ENCODE measurements at regions not wholly inside any gene's neighbourhood (a gene's known extent, or its start where the extent isn't known, plus 50 kb on each side); places are given as distances from the start of the nearest gene placed in this dataset.

DNA sequence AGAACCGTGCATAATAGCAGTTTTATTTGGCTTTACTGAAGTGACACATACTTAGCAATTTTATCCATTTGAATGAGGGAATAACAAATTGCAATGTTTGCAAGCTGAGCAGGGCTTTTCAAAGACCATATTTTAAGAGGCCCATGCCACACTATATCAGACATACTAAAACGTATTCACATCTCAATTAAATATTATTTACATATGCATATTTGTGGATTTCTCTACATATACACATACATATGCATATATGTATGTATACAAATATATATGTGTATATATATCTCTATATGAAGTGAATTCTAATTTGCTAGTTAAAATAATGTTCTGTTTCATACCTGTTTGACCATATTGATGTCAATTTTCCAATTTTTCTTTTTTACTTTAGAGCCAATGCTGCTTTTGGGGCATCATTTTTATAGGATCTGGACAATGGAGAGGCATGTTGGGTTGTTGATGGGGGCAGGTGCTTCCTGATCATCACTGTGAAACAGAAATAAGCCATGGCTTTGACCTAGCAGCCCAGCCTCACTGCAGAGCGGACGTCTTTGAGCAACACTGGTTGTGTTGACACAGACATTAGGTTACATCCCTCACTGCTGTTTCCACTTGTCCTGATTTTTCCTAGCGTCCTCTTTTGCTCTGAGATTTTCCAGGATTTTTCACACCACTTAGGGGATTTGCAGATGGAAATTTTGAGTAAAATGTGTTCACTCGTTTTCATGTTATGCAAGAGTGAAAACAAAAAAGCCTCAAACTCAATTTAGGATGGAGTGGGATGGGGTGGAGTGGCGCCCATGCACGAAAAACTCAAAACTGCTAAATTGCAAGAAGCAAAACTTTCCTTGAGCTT, 56.9 kb downstream of the RDH14 start:
- DNase-seq (ENCODE audit: low read depth): no peak

DNA sequence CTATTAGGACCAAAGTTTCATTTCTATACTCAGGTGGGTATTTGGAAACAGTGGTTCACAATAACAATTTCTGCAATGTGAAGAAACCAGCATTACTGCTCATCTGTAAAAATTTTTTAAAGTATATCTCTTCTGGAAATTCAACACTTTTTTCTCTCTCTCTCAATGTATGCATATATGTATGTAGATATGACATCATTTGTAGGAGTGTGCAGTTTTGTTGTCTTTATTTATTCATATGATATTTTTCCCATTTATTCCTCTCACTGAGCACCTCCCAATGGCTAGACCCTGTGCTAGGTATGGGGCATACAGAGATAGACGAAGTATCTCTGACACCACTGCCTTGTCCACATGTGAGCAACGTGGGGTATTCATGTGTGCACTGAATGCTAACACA, 58.3 kb downstream of the RDH14 start:
- DNase-seq (ENCODE audit: low read depth): no peak

DNA sequence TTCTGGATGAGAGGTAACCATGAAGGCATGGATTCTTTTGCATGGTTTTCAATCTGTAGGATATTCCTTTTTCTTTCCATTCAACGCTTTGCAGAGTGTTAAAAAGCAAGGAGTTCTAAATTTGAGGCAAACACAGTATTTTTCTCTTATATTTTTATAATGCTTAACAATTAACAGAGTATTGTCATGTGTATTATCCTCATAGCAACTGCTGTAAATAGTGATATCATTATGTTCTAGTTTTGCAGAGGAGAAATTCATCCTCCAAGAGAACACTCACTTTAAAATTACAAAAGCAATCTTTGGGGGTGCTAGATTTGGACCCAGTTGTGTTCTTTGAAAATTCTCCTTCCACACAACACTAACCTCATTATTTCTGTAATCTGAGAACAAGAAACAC, 58.7 kb downstream of the RDH14 start:
- no peak for DNase-seq (ENCODE audit: low read depth)

DNA sequence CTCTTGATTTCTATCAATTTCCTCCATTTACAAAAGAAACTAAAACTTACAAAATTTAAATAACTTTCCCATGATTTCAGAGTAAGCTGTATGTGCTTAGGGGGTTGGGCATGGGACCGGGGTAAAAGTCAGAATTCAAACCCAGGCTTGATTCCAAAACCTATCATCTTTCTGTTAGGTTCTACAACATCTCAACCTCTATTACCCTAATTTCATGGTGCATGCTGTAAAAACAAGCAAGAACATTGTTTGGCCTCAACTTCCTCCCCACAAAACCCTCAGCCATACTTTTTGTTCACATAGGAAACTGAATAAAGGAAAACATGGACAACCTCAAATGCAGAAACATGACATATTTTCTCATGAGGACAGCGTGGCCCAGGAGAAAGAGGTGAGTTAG, 59.3 kb downstream of the RDH14 start:
- no peak for DNase-seq (ENCODE audit: low read depth)

DNA sequence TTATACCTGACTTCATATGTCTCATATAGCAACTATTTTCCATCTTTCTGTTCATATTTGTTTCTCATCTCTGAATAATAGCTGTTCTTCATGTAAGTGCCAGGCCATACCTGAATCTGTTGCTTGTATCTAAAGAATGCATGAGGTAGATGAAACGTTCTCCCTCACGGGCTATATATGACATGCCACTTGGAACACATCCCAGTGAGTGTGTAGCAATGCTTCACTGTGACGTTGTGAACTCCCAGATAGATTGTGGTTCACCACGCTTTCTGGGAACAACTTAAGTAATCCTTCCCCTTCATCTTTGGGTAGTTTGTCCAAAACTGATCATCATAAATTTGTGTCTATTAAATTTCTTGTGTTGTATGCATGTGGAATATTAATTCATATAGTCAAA, 60.1 kb downstream of the RDH14 start:
- no peak for DNase-seq (ENCODE audit: low read depth)

DNA sequence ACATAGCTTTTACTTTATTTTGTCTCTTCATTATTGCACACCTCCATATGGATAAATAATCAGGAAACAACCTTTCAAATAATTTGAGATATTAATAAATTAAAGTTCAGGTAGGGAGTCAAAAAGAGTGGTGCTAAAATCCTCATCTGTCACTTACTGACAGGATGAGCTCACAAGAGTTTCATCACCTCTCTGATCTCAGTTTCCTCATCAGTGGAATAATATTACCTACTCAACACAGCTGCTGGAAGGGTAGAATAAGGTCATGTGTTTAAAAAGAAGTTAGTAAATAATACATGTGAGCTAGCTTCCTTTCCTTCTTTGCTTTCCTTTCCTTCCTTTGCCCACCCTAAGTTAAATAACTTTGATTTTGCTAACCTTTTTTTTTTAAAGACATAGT, 61.9 kb downstream of the RDH14 start:
- DNase-seq (ENCODE audit: low read depth): no peak

DNA sequence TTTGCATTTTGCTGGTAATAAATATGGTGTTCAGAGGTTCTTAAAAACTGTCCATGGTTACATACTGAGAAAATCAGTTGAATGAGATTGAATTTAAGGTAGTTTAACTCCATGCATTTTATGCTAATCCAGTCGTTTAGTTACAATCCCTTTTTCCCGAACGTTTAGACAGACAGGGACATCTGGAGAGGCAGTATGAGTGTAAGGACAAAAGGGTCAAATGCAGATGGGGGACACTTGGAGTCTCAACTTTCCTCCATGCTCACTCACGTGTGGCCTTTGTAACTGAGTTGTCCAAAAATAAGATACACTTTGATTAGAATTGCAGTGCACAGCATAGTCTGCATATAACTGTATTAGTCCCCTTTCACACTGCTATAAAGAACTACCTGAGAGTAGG, 63.9 kb downstream of the RDH14 start:
- no peak for DNase-seq (ENCODE audit: low read depth)

DNA sequence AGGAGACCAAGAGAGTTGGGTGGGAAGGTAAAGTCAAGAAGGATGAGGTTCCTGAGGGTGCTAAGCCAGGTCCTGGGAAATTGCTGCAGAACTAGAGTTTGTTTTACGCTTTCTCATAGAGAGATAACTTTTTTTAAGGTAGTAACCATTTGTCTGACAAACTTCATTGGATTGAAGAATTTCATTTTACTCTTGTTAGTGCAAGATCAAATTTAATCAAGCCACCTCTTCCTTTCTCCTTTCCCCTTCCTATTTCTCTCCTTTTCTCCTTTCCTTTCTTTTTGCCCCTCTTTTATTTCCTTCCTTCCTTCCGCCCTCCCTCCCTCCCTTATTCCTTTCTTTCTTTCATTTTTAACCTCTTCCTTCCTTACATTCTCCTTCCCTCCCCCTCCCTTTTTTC, 65.4 kb downstream of the RDH14 start:
- DNase-seq (ENCODE audit: low read depth): no peak

DNA sequence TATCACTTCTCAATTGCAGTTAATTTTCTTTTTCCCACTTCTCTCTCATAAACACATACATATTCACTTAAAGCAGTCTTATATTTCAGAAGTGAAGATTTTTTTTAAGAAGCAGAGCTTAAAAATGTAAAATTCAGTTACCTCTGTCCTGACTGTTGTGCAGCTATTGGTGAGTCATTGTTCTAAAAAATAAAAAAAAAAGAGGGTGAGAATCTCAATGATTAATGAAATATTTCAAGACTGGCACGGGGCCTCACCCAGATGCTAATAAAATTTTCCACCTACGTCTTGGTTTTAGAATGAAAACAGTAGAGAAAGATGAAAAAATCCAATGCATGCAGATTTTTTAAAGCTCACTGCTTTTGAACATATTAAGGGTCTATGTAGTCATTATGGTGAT, 67.7 kb downstream of the RDH14 start:
- DNase-seq (ENCODE audit: low read depth): no peak

DNA sequence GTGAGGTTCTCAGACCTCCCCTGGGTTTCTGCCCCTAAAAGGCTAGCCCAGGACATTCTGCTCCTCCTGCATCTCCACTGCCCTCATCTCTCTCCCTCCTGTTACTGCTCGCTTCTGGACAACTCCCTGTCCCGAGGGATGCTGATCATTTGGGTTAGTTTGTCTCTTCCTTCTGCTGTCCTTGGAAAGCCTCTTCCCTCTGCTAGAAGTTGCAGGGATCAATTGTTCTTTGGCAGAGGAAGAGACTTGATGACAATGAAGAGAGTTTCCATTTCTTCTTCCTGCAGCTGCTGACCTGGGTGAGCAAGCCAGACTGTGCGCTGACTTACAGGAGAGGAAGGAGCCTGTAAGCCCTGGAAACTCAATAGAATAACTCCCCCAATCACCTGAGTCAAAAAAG, 68.9 kb downstream of the RDH14 start:
- no peak for DNase-seq (ENCODE audit: low read depth)

DNA sequence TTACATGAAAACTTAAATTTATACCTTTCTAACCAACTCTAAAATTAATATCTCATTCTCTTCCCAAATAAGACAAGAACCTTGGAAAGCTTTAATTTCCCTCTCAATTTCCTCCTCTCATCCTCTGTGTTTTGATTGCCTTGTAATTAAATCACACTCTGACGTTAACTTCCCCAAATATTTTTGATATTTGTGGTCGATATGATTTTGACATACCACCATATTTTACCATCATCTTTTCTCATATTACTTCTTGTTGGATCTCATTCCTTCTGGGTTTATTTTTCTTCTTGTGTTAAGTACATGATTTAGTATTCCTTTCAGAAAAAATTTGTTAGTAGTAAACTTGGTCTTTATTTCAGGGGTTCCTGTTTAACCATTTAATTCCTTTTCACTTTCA, 69.6 kb downstream of the RDH14 start:
- DNase-seq (ENCODE audit: low read depth): no peak

DNA sequence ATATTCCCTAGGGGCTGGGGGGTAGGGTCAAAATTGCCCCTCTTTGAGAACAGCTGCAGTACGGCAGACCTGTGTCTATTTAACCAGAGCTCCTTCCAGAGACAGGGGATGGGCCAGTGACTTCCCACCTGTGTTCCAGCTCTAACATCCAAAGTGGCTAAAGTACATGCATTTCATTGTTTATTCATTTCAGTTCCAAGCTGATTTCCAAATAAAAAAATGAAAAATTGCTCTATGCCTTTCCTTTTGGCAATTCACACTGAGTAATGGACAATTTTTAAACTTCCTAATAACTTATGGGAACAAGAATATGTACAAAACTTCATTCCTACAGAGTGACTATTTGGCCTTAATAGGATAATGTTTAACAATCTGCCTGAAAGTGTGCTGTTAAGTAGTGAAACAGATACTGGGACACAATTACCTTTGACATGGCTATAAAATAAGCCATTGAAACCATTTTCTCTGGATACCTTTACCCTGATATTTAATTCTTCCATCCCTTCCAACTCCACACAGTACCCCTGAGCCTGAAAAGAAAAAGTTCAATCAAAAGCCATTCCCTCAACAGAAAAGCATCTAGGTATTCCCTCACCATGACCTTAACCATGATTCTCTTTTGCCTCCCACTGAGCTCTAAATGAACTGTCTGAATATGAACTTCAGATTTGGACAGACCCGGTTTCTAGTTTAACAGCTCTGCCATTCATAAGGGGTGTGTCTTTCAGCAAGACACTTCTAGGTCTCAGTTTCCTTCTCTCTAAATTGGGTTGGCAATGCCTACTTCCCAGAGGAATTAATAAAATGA, 73.1 kb downstream of the RDH14 start:
- no peak for DNase-seq (ENCODE audit: low read depth)

DNA sequence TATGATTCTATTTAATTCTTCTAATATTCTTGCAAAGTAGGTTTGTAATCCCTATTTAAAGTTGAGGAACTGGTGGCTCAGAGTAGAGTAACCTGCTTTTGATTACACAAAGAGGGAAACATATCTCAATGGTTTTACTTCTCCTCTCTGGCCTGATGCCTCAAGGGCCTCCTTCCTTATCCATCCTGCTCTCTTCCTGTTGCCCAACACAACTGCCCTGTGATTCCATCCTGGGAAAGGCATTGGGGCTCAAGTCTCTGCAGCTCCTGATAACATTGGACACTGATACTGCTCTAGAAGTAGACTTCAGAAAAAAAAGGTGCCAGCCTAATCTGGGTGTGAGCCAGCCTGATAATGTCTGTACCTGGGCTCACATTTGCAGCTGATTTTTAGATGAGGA, 75.8 kb downstream of the RDH14 start:
- DNase-seq (ENCODE audit: low read depth): no peak

DNA sequence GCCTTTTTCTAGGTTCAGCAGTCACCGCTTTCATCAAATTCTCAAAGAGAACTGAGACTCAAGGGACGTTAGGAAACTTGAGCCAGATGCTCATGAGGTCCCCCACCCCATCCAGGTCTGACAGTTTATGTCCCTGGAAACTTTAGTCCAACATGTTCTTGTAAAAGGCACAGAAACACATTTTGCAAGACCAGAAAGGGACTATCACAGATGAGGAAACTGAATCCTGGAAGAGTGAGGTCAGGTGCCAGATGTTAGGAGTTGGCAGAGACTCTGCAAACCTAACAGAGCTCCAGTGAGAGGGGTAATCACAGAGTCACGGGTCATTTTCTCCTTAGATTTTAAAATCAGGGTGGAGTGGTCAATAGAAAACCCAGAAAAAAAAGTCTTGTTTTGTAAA, 76.6 kb downstream of the RDH14 start:
- DNase-seq (ENCODE audit: low read depth): no peak

DNA sequence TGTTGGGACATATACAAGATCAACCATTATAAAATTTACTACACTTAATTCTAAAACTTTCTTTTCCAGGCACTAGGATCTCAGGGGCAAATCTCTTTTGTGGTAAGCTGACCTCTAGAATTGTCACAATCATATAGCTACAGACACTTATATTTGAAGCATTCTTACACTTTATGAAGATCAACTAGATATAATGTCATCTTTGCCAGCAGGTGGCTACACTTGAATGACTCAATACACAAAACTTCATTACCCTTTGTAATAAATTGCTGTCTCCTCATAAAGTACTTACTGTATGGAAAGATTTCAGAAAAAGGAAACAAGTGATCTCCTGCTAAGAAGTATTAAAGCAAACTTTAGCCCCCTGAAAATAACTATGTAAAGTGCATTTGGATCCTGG, 77.8 kb downstream of the RDH14 start:
- no peak for DNase-seq (ENCODE audit: low read depth)

DNA sequence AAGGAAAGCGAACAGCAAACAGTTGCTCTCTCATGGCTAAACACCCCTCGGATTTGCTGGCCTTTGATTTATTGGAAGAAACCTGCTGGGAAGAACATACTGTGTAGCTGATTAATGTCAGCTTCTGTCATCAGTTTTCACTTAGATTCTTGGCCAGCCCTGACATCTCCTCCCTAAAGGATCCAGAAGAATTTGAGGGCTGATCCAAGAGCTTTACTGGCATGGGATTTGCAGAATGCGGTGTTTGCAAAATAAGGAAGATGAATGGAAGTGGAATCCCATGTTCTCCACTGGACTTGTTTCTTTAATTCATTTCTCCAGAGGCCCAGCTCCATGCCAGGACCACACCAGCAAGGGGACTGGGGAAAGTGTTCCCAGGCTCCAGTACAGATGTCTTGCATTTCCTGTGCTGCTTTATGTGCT, 80.5 kb downstream of the RDH14 start:
- peak; percentile 57 for DNase-seq (ENCODE audit: low read depth)

DNA sequence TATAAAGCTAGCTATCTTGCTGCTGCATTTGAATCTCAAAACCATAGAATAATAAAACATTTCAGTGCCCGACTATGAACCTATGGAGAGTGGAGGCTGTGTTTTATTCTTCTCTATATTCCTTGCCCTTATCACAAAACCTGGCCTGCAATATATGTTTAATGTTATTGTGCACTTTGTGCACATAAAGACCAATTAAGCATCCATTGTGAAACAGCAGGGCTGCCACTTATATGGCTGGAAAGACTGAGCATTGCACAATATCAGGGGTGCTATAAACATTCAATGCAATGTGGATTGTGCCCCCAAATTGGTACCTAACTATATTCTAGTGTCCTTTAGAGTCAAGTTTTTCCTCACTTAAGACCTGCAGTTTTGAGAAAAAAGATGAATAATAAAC, 83.2 kb downstream of the RDH14 start:
- DNase-seq (ENCODE audit: low read depth): no peak

DNA sequence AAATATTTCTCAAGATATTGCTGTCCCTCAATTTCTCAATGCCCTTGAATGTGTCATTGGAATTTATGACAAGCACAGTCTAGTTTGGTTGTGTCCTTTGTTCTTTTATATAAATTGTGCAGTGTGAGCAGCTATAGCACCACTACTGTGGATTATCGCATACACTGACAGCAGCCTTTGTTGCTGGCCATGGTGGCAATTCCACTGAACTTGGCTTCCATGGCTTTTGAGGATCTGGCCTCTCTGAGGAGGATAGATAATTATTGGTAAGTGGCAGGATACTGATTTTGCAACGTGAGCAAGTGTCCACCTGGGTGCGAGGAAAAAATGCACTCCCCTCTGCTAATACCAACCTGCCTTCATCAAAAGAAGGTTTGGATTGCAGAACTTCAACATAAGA, 84.0 kb downstream of the RDH14 start:
- DNase-seq (ENCODE audit: low read depth): no peak

DNA sequence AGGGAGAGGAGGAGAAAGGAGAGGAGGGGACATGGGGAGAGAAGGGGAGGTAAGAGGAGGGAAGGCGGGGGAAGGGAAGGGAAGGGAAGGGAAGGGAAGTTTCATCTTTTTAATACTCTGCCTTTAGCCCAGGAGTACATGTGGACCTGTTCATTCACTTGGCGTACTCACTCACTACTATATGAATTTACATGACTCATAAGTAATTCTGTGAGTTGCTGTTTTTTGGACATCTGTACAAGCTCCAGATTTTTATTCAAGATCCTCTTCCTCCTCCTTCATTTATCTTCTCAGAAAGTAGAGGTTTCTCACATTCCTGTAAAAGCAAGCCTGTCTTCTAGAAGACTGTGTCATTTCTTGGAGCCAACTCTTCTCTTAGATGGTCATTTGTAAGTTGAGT, 84.6 kb downstream of the RDH14 start:
- no peak for DNase-seq (ENCODE audit: low read depth)

DNA sequence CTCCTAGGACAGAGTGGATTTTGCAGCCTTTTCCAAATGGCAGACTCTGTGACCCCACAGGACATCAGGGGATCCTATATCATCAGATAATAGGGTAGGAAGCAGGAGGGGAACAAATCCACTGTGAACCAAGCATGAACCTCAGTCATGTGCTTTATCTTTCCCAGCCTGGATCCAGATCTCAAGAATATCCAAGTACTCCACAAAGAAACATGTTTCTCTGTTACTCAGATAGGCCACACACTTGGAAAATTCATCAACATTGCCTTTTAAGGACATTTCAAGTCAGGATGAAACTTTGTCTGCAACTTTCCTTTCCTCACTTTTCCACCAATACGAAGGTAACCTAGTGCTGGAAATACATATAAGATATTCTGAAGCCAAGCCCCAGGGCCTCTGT, 85.8 kb downstream of the RDH14 start:
- DNase-seq (ENCODE audit: low read depth): no peak

DNA sequence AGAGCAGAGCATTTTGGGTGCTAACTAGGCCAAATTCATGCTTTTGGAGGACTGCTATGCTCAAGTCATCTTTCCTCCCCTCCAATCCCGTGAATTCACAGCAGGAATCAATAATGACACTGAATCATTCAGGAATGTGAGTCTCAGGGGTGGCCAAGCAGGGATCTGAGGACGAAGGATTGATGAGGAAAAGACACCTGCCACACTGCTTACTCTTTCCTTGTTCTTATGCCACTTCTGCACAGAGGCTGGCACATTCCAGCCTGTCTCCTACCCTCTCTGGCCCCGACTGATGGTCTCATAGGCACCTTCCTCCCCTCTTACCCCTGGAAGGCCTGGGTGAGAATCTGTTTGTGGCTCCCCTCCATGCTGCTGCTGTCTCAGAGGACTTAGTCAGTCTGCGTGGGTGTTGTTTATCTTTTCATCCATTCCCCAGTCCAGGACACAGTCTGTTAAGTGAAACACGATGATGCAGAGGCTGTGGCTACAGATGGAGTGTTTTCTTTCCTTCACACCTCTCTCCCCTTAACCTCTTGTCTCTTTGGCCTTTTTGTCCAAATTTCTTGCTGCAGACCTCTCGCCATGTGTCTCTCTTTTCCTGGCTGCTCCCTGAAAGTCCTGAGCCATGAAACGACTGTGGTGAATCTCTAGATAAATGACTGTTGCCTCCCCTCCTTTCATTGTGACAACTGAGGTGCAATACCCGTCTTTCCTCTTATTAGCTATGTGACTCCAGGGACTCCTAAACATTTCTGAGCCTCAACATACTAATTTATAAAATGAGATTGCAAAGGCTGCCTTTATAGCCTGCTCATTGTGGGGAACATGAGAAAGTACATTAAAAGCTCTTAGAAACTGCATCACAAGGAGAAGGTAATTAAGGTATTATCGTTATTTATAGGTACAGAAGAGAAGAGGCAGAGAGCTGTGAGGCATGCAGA, 86.9 kb downstream of the RDH14 start:
- DNase-seq (ENCODE audit: low read depth): peak; percentile 52

DNA sequence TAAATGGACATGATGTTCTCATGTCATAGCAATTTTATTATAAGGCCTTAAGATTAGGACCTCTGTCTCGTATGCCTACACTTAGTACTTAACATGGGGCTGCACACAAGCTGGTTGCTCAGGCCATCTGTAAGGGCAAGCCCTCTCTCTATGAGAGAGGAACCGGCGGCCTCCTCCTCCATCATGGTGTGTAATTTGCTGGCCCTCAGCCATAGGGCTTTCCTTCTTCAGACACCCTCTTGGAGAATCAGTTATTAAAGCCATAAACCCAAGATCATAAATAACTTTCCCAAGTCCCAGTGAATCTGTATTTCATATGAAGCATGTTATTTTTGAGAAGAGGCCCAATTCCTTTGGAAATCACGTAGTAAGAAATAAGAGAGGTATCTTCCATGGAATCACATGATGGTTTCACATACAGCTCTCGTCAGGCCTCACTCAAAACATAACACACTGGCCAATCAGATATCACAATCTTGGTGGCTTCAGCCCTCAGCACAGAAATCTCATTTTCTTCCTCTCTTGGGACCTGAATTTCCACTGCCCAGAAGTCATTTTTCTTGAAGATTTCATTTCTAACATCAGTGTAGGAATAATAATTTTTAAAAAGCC, 92.6 kb downstream of the RDH14 start:
- DNase-seq (ENCODE audit: low read depth): no peak

Data from fibroblast of the conjunctiva (primary cell).